ENCODE measurements at regions not wholly inside any gene's neighbourhood (a gene's known extent, or its start where the extent isn't known, plus 50 kb on each side); places are given as distances from the start of the nearest gene placed in this dataset.
"Not testable (repeated sequence)": the region's sequence is repeated elsewhere in the genome, so short reads cannot be mapped to it uniquely, and the experiment has no call there.

DNA sequence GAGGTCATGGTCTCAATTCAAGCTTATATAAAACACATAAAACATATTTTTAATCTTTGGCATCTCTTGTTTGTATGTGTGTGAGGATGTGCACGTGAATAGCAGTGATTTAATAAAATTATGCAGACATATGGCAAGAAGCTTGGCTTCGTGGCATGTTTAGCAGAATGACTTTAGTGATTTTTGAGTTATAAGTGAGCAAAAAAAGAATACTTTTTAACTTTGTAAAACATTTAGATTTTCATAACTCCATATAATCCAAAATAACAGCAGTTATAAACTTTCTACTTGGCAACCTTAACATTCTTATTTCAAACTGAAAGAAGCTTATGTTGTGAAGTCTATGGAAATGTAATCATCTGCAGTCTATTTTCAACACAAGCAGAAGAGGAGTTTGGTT is 120.6 kb downstream of the SLITRK1 start:
- H3K36me3 ChIP-seq (replicated peaks): no peaks in the 10 kb centered on the region
- H3K9me3 ChIP-seq: no peaks in the 10 kb centered on the region
- H3K4me3 ChIP-seq: no peak overlapping the region
- in situ Hi-C loops (cut with MboI; ENCODE audit: low sequenced_read_pairs): no loop called here
- peaks cover 3% of the 10 kb centered on the region; the same call in 1 of the 2 replicates for H3K4me1 ChIP-seq
- H3K27me3 ChIP-seq (ENCODE audit: low read depth): no peaks in the 10 kb centered on the region
- no peak for DNase-seq (ENCODE audit: low spot score in 2 of 2)

DNA sequence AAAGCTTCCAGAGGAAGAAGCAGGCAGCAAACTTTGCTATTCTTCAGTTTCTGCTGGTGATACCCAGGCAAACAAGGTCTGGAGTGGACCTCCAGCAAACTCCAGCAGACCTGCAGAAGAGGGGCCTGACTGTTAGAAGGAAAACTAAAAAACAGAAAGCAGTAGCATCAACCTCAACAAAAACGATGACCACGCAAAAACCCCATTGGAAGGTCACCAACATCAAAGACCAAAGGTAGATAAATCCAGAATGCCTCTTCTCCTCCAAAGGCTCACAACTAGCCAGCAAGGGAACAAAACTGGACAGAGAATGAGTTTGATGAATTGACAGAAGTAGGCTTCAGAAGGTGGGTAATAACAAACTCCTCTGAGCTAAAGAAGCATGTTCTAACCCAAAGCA is 127.1 kb downstream of the SLITRK1 start:
- H3K4me3 ChIP-seq; H3K36me3 ChIP-seq (replicated peaks); H3K9me3 ChIP-seq; in situ Hi-C loops (cut with MboI; ENCODE audit: low sequenced_read_pairs); H3K4me1 ChIP-seq; DNase-seq (ENCODE audit: low spot score in 2 of 2); H3K27me3 ChIP-seq (ENCODE audit: low read depth): not testable (repeated sequence)

DNA sequence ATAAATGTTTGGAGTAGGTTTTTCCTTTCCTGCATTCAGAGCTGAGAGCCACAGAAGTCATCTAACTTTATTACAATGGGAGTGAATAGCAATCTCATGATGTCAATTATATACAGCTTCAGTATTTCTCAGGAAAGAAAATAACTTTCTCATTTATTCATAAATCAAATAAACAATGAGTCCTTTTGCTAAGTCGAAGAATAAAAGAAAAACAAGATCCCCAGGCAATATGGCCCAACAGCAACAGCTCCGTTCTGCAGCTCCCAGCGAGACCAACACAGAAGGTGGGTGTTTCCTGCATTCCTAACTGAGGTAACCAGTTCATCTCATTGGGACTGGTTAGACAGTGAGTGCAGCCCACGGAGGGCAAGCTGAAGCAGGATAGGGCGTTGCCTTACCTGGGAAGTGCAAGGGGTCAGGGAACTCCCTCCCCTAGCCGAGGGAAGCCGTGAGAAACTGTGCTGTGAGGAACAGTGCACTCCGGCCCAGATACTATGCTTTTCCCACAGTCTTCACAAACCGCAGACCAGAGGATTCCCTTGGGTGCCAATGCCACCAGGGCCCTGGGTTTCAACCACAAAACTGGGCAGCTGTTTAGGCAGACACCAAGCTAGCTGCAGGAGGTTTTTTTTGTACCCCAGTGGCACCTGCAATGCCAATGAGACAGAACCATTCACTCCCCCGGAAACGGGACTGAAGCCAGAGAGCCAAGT is 128.2 kb downstream of the SLITRK1 start:
- Histone ChIP-seq H3K36me3 (replicated peaks) (no peaks in the 10 kb centered on the region), H3K4me1 (no peaks in the 10 kb centered on the region), H3K27me3 (ENCODE audit: low read depth) (no peaks in the 10 kb centered on the region), H3K9me3 (no peaks in the 10 kb centered on the region), H3K4me3 (no peak overlapping the region)
- DNase-seq (ENCODE audit: low spot score in 2 of 2): no peak
- in situ Hi-C loops (cut with MboI; ENCODE audit: low sequenced_read_pairs): no loop called here

DNA sequence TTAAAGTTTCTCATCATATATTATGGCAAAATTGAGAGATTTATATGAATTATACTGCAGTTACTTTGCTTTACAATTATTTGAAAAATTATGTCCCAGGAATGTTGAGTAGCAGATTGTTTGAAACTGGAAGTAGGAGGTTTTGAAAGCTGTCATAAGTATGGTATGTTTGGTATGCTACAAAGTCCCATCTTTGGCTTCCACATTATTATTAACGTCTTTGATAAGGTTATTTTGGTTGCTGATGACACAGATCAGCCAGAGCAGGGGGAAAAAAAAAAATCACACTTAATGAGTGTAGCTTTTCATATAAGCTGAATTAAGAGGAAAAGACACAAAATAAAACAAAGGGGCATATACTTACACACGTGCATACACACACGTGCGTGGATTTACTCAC is 130.1 kb downstream of the SLITRK1 start:
- no peak for DNase-seq (ENCODE audit: low spot score in 2 of 2)
- Histone ChIP-seq H3K4me3 (no peak overlapping the region), H3K36me3 (replicated peaks) (no peaks in the 10 kb centered on the region), H3K9me3 (no peaks in the 10 kb centered on the region), H3K27me3 (ENCODE audit: low read depth) (no peaks in the 10 kb centered on the region), H3K4me1 (no peaks in the 10 kb centered on the region)
- in situ Hi-C loops (cut with MboI; ENCODE audit: low sequenced_read_pairs): no loop called here

DNA sequence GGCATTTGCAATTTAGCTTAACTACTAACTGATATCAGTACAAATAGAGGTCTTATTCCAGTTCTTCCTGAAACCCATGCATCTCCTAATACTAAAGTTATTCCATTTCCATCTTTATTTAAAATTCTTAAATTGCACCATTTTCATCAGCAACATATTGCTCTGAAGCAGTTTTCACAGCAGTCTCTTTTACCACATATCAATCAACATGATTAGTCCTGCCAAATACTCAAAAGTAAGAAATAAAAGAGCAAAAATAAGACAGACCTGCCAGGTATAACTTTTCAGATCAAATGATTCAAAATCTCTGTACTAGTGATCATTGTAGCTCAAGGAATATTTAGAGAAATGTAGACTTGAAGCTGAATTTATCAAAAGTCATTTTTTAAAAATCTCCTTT is 141.7 kb downstream of the SLITRK1 start:
- Histone ChIP-seq H3K9me3 (no peaks in the 10 kb centered on the region), H3K4me3 (no peak overlapping the region), H3K36me3 (replicated peaks) (no peaks in the 10 kb centered on the region), H3K4me1 (no peaks in the 10 kb centered on the region), H3K27me3 (ENCODE audit: low read depth) (no peaks in the 10 kb centered on the region)
- in situ Hi-C loops (cut with MboI; ENCODE audit: low sequenced_read_pairs): no loop called here
- no peak for DNase-seq (ENCODE audit: low spot score in 2 of 2)

DNA sequence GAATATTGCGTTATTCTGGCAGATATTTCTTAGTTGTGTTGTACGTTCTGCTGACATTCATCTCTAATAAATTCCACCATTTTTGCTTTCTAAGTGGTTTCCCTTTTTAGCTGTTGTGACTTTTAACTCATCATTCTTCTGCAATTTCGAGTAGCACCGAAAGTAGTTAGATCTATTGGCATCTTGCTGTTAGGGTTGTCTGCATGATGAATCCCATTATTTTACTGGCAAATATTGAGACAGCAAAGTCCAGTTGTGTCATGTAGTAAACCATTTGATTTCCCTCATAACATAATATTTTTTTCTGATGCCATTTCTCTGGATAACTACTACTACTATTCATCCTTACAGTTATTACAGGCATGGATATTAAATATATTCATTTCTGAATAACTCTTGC is 143.9 kb downstream of the SLITRK1 start:
- Histone ChIP-seq H3K4me1 (peaks cover 8% of the 10 kb centered on the region), H3K36me3 (replicated peaks) (no peaks in the 10 kb centered on the region), H3K4me3 (no peak overlapping the region), H3K9me3 (no peaks in the 10 kb centered on the region), H3K27me3 (ENCODE audit: low read depth) (no peaks in the 10 kb centered on the region)
- in situ Hi-C loops (cut with MboI; ENCODE audit: low sequenced_read_pairs): no loop called here
- no peak for DNase-seq (ENCODE audit: low spot score in 2 of 2)

DNA sequence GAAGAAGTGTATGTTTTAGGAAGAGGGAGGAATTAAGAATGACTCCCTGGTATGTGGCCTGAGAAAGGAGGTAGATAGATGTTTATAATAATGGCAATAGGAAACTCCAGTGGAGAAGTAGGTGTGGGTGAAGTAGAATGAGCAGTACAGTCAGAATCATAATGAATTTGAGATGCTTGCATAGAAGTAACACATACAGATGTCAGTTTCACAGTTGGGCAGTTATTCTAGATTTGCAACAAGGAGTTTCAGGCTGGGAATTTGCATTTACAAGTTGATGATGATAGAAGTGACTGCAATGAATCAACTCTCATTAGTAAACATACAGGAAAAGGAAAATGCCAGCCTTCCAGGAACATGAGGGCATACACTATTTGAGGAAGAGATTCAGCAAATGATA is 149.0 kb downstream of the SLITRK1 start:
- H3K4me1 ChIP-seq: peaks cover 8% of the 10 kb centered on the region
- DNase-seq (ENCODE audit: low spot score in 2 of 2): no peak
- H3K4me3 ChIP-seq: no peak overlapping the region
- no peaks in the 10 kb centered on the region for H3K9me3 ChIP-seq
- no peaks in the 10 kb centered on the region for H3K36me3 ChIP-seq (replicated peaks)
- no peaks in the 10 kb centered on the region for H3K27me3 ChIP-seq (ENCODE audit: low read depth)
- in situ Hi-C loops (cut with MboI; ENCODE audit: low sequenced_read_pairs): no loop called here

DNA sequence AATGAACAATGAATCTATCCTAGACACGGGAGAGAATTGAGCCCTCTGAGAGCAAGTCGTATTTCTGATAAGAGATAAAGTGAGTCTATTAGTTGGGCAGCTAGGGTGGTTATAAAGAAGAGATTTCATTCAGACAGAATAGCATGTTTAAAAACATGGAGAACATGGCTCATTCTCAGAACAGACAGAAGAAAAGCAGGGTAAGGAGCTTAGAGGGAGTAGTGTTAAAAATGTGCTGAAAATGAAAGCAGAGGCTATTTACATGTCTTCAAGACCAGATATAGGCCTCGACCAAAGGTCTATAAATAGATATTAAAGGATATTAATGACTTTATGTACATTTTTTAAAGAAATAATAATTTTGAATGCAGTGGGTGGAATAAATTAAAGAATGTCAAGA is 149.5 kb downstream of the SLITRK1 start:
- H3K36me3 ChIP-seq (replicated peaks): no peaks in the 10 kb centered on the region
- DNase-seq (ENCODE audit: low spot score in 2 of 2): no peak
- H3K4me3 ChIP-seq: no peak overlapping the region
- in situ Hi-C loops (cut with MboI; ENCODE audit: low sequenced_read_pairs): no loop called here
- no peaks in the 10 kb centered on the region for H3K9me3 ChIP-seq
- peaks cover 8% of the 10 kb centered on the region for H3K4me1 ChIP-seq
- no peaks in the 10 kb centered on the region for H3K27me3 ChIP-seq (ENCODE audit: low read depth)

DNA sequence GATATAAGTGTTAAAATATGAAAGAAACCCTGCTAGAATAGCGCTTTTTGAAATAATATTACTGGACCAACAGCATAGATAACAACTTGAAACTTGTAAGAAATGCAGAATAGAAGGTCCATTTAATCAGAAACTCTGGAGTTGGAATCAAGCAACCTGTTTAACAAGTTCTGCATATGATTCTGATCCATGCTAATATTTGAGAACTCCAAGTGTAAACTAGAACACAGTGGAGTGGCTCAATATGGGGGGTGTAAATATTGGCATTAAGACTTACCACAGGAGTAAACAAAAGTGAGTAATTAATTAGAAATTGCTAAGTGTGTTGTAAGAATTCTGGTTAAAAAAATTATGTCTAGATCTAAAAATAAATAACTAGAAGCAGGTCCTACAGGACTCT is 151.2 kb downstream of the SLITRK1 start:
- no peak for DNase-seq (ENCODE audit: low spot score in 2 of 2)
- H3K4me1 ChIP-seq: peaks cover 8% of the 10 kb centered on the region
- in situ Hi-C loops (cut with MboI; ENCODE audit: low sequenced_read_pairs): no loop called here
- no peaks in the 10 kb centered on the region for H3K36me3 ChIP-seq (replicated peaks)
- H3K27me3 ChIP-seq (ENCODE audit: low read depth): no peaks in the 10 kb centered on the region
- no peaks in the 10 kb centered on the region for H3K9me3 ChIP-seq
- no peak overlapping the region for H3K4me3 ChIP-seq

DNA sequence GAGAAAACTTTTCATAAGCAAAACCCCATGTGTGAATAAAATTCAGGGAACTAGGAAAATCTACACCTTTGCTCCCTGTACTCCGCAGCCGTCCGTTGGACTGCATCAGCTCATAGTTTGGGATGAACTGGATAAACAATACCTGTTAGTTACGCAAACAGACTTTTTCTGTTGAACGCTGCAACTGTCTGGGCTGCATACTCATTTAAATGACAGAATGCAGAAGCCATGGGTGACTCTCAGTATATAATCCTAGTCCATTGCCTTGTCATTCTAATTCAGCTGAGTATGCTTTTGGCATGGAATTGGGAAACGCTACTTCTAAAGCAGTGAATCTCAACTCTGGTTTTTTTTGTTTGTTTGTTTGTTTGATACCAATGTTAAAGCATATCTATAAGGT is 151.6 kb downstream of the SLITRK1 start:
- in situ Hi-C loops (cut with MboI; ENCODE audit: low sequenced_read_pairs): no loop called here

DNA sequence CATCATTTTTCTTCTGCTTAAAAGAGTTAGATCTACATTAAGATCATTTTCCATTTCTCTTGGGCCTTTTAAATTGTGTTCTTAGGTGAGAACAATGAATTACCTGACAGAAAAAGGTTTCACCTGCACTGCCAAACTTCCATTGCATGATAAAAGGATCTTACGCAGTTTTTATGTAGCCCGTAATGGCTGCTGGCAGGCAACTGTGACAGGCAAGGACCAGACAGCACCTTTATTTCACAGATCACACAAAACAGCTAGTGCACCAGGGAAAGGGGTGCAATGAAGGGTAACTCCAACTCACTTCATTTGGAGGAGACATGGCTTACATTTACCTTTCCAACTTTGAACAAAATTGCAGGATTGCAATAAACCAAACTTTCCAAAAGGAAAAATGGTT is 159.8 kb downstream of the SLITRK1 start:
- DNase-seq (ENCODE audit: low spot score in 2 of 2): no peak
- no peaks in the 10 kb centered on the region for H3K9me3 ChIP-seq
- no peaks in the 10 kb centered on the region for H3K27me3 ChIP-seq (ENCODE audit: low read depth)
- no peaks in the 10 kb centered on the region for H3K36me3 ChIP-seq (replicated peaks)
- in situ Hi-C loops (cut with MboI; ENCODE audit: low sequenced_read_pairs): no loop called here
- no peak overlapping the region for H3K4me3 ChIP-seq
- H3K4me1 ChIP-seq: no peaks in the 10 kb centered on the region

More for the DNA sequence above, 151.6 kb downstream of the SLITRK1 start:
- peaks cover 8% of the 10 kb centered on the region for H3K4me1 ChIP-seq
- no peaks in the 10 kb centered on the region for H3K36me3 ChIP-seq (replicated peaks)
- H3K4me3 ChIP-seq: no peak overlapping the region
- H3K27me3 ChIP-seq (ENCODE audit: low read depth): no peaks in the 10 kb centered on the region
- no peak for DNase-seq (ENCODE audit: low spot score in 2 of 2)
- no peaks in the 10 kb centered on the region for H3K9me3 ChIP-seq

DNA sequence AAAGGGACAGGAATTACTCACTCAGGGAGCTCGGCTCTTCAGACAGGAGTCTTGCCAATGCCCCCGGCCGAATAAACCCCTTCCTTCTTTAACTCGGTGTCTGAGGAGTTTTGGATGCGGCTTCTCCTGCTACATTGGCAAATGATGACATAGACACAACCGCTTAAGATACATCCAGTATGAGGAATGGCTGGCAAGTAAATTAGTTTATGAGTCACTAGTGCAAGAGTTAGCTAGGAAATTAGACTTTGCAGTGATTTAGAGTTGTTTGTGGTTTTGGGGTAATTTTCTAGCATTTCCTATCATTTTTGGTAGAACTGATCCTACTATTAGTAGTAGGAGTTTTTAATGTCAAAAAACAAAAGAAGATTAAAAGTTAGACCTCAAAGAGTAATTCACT is 166.2 kb downstream of the SLITRK1 start:
- no peak overlapping the region for H3K4me3 ChIP-seq
- H3K36me3 ChIP-seq (replicated peaks): no peaks in the 10 kb centered on the region
- H3K4me1 ChIP-seq: peaks cover 7% of the 10 kb centered on the region
- no peaks in the 10 kb centered on the region for H3K27me3 ChIP-seq (ENCODE audit: low read depth)
- in situ Hi-C loops (cut with MboI; ENCODE audit: low sequenced_read_pairs): no loop called here
- H3K9me3 ChIP-seq: no peaks in the 10 kb centered on the region
- DNase-seq (ENCODE audit: low spot score in 2 of 2): no peak

DNA sequence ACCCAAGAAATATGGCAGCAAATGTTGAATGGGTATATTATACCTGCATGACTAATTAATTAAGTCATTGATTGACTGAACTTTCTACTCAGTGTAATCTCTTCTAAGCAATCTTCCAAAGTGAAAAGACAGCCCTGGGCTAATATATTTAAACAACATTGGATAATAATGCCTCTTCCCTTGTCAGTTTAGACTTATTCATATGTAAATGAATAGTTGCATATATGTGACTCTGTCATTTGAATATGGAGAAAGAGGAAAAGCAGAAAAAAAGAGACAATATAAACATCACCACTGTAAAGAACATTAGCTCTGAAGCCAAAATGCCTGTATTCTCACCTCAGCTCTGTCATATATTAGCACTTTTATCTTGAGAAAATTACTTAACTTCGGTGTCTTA is 168.0 kb downstream of the SLITRK1 start:
- in situ Hi-C loops (cut with MboI; ENCODE audit: low sequenced_read_pairs): no loop called here
- DNase-seq (ENCODE audit: low spot score in 2 of 2): peak in 1 of 2 experiments; percentile 75
- no peak overlapping the region for H3K4me3 ChIP-seq
- H3K27me3 ChIP-seq (ENCODE audit: low read depth): no peaks in the 10 kb centered on the region
- peaks cover 7% of the 10 kb centered on the region for H3K4me1 ChIP-seq
- H3K9me3 ChIP-seq: no peaks in the 10 kb centered on the region
- H3K36me3 ChIP-seq (replicated peaks): no peaks in the 10 kb centered on the region

DNA sequence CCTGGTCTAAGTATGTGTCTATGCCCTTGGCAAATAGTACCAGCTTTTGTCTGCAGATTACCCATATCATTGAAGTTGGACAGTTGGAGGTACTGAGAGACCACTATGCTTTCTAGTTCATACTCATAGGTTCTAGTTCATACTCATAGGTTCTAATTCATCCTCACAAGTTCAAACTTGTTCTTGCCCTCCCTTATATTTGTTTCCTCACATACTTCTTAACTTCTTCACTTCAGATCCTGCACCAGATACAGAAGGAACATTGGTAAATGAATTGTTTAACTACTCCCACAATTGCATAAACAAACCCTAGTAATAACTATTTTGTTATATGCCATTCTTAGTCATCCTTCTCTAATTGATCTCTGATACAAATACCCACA is 172.2 kb downstream of the SLITRK1 start:
- Histone ChIP-seq H3K4me3 (no peak overlapping the region), H3K36me3 (replicated peaks) (no peaks in the 10 kb centered on the region), H3K27me3 (ENCODE audit: low read depth) (no peaks in the 10 kb centered on the region), H3K4me1 (peaks cover 7% of the 10 kb centered on the region), H3K9me3 (no peaks in the 10 kb centered on the region)
- in situ Hi-C loops (cut with MboI; ENCODE audit: low sequenced_read_pairs): no loop called here
- DNase-seq (ENCODE audit: low spot score in 2 of 2): no peak

All from HAP-1 (cell line).